ENCODE measurements at regions not wholly inside any gene's neighbourhood (a gene's known extent, or its start where the extent isn't known, plus 50 kb on each side); places are given as distances from the start of the nearest gene placed in this dataset.

DNA sequence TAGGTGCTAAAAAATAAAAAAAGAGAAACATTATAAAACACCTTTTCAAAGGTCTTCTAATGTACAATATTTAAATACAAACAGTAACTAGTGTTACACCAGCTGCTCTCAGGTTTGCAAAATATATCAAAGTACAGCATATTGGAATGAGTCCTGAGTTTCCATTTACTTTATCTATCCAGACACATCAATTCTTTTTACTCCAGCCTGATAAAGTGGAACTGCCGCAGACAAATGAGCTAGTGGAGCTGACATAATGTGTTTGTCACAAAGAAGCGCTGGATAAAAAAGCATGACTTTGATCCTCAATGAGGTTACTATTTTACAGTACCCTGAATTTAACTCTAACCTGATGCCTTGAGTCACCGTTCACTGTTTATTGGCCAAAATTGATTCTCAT is 1243.1 kb downstream of the GATA3 start:
- ChIA-PET CTCF (interaction anchor here (2.6 kb wide), 1 partner anchor 1772 kb away, joined by 12 read pairs; no protein-coding TSS in a partner anchor), POLR2A (no interaction called here)
- Histone ChIP-seq H3K27me3 (ENCODE audit: control insufficient read depth, insufficient read depth, low read length) (peaks cover 2% of the 10 kb centered on the region), H3K4me3 (ENCODE audit: low read depth, low read length) (no peak overlapping the region), H3K27ac (ENCODE audit: low read depth, low read length) (no peak overlapping the region), H3K9me3 (ENCODE audit: control insufficient read depth, insufficient read depth, low read length) (no peaks in the 10 kb centered on the region)
- TF ChIP-seq, protein P1, sequence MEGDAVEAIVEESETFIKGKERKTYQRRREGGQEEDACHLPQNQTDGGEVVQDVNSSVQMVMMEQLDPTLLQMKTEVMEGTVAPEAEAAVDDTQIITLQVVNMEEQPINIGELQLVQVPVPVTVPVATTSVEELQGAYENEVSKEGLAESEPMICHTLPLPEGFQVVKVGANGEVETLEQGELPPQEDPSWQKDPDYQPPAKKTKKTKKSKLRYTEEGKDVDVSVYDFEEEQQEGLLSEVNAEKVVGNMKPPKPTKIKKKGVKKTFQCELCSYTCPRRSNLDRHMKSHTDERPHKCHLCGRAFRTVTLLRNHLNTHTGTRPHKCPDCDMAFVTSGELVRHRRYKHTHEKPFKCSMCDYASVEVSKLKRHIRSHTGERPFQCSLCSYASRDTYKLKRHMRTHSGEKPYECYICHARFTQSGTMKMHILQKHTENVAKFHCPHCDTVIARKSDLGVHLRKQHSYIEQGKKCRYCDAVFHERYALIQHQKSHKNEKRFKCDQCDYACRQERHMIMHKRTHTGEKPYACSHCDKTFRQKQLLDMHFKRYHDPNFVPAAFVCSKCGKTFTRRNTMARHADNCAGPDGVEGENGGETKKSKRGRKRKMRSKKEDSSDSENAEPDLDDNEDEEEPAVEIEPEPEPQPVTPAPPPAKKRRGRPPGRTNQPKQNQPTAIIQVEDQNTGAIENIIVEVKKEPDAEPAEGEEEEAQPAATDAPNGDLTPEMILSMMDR (IDR thresholded peaks at IDR 0.05; ENCODE audit: low read depth, low read length) = no peak
- no peak for DNase-seq (ENCODE audit: low read depth, low spot score)

- TF ChIP-seq, protein P1 (IDR thresholded peaks at IDR 0.05; ENCODE audit: low read depth, low read length) = no peak
- ChIA-PET POLR2A (no interaction called here), CTCF (interaction anchor here (0.6 to 1.0 kb wide), 3 partner anchors 1423 to 1774 kb away, joined by 3 to 4 read pairs (median 4); no protein-coding TSS in a partner anchor)
- H3K27ac ChIP-seq (ENCODE audit: low read depth, low read length) = no peak overlapping the region
- no peak for DNase-seq (ENCODE audit: low read depth, low spot score)
- no peaks in the 10 kb centered on the region for H3K9me3 ChIP-seq (ENCODE audit: control insufficient read depth, insufficient read depth, low read length)
- no peak overlapping the region for H3K4me3 ChIP-seq (ENCODE audit: low read depth, low read length)
- no peaks in the 10 kb centered on the region for H3K27me3 ChIP-seq (ENCODE audit: control insufficient read depth, insufficient read depth, low read length)
Measured at GRCh38 chr10:9299966-9300365, 1245.5 kb downstream of the GATA3 start.

DNA sequence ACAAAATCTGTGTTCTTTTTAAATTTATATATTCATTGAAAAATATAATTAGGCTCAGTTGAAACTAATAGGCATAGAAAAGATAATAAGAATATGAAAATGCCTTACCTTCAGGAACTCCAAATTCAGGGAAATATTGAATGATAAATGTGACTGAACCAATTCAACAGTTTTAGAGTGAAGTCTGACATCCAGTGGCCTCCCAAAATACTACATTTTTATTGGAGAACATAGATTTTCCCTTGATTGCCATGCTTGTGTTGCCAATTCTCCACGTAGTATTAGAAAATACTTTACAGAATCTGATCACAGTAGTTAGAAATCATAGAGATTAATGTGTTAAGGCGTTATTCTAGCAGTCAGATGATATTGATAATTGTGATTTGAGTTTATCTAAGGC is 1246.7 kb downstream of the GATA3 start:
- Histone ChIP-seq H3K27me3 (ENCODE audit: control insufficient read depth, insufficient read depth, low read length) (no peaks in the 10 kb centered on the region), H3K9me3 (ENCODE audit: control insufficient read depth, insufficient read depth, low read length) (no peaks in the 10 kb centered on the region), H3K27ac (ENCODE audit: low read depth, low read length) (no peak overlapping the region), H3K4me3 (ENCODE audit: low read depth, low read length) (no peak overlapping the region)
- TF ChIP-seq, protein P1 (IDR thresholded peaks at IDR 0.05; ENCODE audit: low read depth, low read length) = peak; percentile 18
- ChIA-PET POLR2A (no interaction called here), CTCF (interaction anchor here (0.5 to 0.7 kb wide), 2 partner anchors 154 to 1775 kb away, joined by 3 read pairs; no protein-coding TSS in a partner anchor)
- DNase-seq (ENCODE audit: low read depth, low spot score) = no peak

DNA sequence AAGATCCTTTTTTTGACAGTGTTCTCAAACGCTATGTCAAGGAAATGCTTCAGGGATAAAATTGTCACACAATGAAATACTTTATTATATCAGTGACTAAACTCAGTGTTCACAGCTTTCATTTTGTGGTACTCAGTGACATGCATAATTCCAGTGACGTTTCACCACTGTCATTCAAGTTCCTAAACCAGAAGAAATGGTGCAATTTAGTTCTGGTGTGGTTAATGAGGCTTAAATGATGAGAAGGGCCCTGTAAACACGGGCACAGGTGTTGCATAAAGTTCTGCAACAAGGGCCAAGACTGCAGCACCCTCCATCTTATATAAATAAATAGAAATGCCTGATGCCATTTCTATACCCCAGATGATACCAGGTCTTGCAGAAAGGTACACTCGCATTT is 1247.1 kb downstream of the GATA3 start:
- CTCF ChIA-PET = interaction anchor here (0.5 to 0.7 kb wide), 2 partner anchors 155 to 1776 kb away, joined by 3 read pairs; no protein-coding TSS in a partner anchor
- H3K27ac ChIP-seq (ENCODE audit: low read depth, low read length) = no peak overlapping the region

GRCh38 chr10:9302140-9302746 is 1247.8 kb downstream of the GATA3 start:
- CTCF ChIA-PET = interaction anchor here (0.6 to 2.2 kb wide), 11 partner anchors 9 to 1777 kb away, joined by 3 to 24 read pairs (median 3); partner anchors contain the start of gene TAF3
- Histone ChIP-seq H3K27me3 (ENCODE audit: control insufficient read depth, insufficient read depth, low read length) (no peaks in the 10 kb centered on the region), H3K4me3 (ENCODE audit: low read depth, low read length) (no peak overlapping the region), H3K27ac (ENCODE audit: low read depth, low read length) (no peak overlapping the region), H3K9me3 (ENCODE audit: control insufficient read depth, insufficient read depth, low read length) (no peaks in the 10 kb centered on the region)
- peak; percentile 21 for DNase-seq (ENCODE audit: low read depth, low spot score)
- TF ChIP-seq, protein P1 (IDR thresholded peaks at IDR 0.05; ENCODE audit: low read depth, low read length) = peak; percentile 41
- POLR2A ChIA-PET = no interaction called here

More for the DNA sequence above, 1247.1 kb downstream of the GATA3 start:
- DNase-seq (ENCODE audit: low read depth, low spot score) = no peak
- Histone ChIP-seq H3K4me3 (ENCODE audit: low read depth, low read length) (no peak overlapping the region), H3K9me3 (ENCODE audit: control insufficient read depth, insufficient read depth, low read length) (no peaks in the 10 kb centered on the region), H3K27me3 (ENCODE audit: control insufficient read depth, insufficient read depth, low read length) (no peaks in the 10 kb centered on the region)
- POLR2A ChIA-PET = no interaction called here
- TF ChIP-seq, protein P1 (IDR thresholded peaks at IDR 0.05; ENCODE audit: low read depth, low read length) = no peak

All from AG04450 (cell line).